Mesothelial cell of epicardium (in vitro differentiated cells): ENCODE measurements at regions not wholly inside any gene's neighbourhood (a gene's known extent, or its start where the extent isn't known, plus 50 kb on each side); places are given as distances from the start of the nearest gene placed in this dataset.

Experiments used
- DNase-seq, 2 experiments: peaks; one replicate each; pipeline ENCODE4 v3.0.0; 2021; ENCODE audit warnings: low spot score in 2 of 2; ENCODE audit not compliant: unreplicated experiment in 2 of 2
- H3K27ac Mint-ChIP-seq: 2 replicates; pipeline ENCODE4 v1.8.0; 2021; ENCODE audit warnings: mixed read lengths
- H3K27me3 Mint-ChIP-seq: 2 replicates; pipeline ENCODE4 v1.8.0; 2021; ENCODE audit warnings: low read depth, mixed read lengths
- H3K36me3 Mint-ChIP-seq: 2 replicates; pipeline ENCODE4 v1.8.0; 2021; ENCODE audit warnings: mixed read lengths
- H3K4me1 Mint-ChIP-seq: 2 replicates; pipeline ENCODE4 v1.8.0; 2021; ENCODE audit warnings: mixed read lengths
- H3K4me3 Mint-ChIP-seq: 2 replicates; pipeline ENCODE4 v1.8.0; 2021; ENCODE audit warnings: mild to moderate bottlenecking, moderate library complexity, mixed read lengths
- H3K9me3 Mint-ChIP-seq: 2 replicates; pipeline ENCODE4 v1.8.0; 2021; ENCODE audit warnings: mixed read lengths
- TF ChIP-seq, protein P1 (sequence below): fragments of 200-600 bp; sonication (generic); IDR thresholded peaks from one replicate; pipeline ENCODE4 v1.5.0; 2021; ENCODE audit warnings: antibody characterized with exemption; ENCODE audit not compliant: unreplicated experiment

GRCh38 chr11:69916806-69917387 is 97.7 kb upstream of the FGF3 start:
- H3K9me3 Mint-ChIP-seq: no peaks in the 10 kb centered on the region
- H3K4me3 Mint-ChIP-seq: no peak overlapping the region
- no peaks in the 10 kb centered on the region for H3K36me3 Mint-ChIP-seq
- DNase-seq: no peak
- TF ChIP-seq, protein P1, sequence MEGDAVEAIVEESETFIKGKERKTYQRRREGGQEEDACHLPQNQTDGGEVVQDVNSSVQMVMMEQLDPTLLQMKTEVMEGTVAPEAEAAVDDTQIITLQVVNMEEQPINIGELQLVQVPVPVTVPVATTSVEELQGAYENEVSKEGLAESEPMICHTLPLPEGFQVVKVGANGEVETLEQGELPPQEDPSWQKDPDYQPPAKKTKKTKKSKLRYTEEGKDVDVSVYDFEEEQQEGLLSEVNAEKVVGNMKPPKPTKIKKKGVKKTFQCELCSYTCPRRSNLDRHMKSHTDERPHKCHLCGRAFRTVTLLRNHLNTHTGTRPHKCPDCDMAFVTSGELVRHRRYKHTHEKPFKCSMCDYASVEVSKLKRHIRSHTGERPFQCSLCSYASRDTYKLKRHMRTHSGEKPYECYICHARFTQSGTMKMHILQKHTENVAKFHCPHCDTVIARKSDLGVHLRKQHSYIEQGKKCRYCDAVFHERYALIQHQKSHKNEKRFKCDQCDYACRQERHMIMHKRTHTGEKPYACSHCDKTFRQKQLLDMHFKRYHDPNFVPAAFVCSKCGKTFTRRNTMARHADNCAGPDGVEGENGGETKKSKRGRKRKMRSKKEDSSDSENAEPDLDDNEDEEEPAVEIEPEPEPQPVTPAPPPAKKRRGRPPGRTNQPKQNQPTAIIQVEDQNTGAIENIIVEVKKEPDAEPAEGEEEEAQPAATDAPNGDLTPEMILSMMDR: no peak
- peaks cover 13% of the 10 kb centered on the region for H3K4me1 Mint-ChIP-seq
- peaks cover 28% of the 10 kb centered on the region for H3K27me3 Mint-ChIP-seq
- no peak overlapping the region for H3K27ac Mint-ChIP-seq

DNA sequence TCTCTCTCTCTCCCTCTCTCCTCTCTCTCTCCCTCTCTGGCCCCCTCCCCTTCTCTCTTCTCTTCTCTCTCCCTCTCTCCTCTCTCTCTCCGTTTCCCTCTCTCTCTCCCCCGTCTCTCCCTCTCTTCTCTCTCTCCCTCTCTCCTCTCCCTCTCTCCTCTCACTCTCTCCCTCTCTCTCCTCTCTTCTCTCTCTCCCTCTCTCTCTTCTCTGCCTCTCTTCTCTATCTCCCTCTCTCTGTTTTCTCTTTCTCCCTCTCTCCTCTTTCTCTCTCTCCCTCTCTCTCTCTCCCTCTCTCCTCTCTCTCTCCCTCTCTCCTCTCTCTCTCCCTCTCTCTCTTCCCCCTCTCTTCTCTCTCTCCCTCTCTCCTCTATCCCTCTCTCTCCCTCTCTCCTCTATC is 98.3 kb upstream of the FGF3 start:
- H3K9me3 Mint-ChIP-seq: no peaks in the 10 kb centered on the region
- H3K4me1 Mint-ChIP-seq: peaks cover 13% of the 10 kb centered on the region
- no peak overlapping the region for H3K27ac Mint-ChIP-seq
- H3K36me3 Mint-ChIP-seq: no peaks in the 10 kb centered on the region
- H3K4me3 Mint-ChIP-seq: no peak overlapping the region
- DNase-seq: no peak
- TF ChIP-seq, protein P1: no peak
- peaks cover 31% of the 10 kb centered on the region for H3K27me3 Mint-ChIP-seq

GRCh38 chr11:69918231-69918937 is 99.2 kb upstream of the FGF3 start:
- DNase-seq: peak in 1 of 2 experiments; percentile 26
- Mint-ChIP-seq H3K27me3 (peaks cover 38% of the 10 kb centered on the region), H3K4me3 (no peak overlapping the region), H3K9me3 (no peaks in the 10 kb centered on the region), H3K36me3 (no peaks in the 10 kb centered on the region), H3K27ac (no peak overlapping the region), H3K4me1 (peaks cover 13% of the 10 kb centered on the region)
- TF ChIP-seq, protein P1: no peak

DNA sequence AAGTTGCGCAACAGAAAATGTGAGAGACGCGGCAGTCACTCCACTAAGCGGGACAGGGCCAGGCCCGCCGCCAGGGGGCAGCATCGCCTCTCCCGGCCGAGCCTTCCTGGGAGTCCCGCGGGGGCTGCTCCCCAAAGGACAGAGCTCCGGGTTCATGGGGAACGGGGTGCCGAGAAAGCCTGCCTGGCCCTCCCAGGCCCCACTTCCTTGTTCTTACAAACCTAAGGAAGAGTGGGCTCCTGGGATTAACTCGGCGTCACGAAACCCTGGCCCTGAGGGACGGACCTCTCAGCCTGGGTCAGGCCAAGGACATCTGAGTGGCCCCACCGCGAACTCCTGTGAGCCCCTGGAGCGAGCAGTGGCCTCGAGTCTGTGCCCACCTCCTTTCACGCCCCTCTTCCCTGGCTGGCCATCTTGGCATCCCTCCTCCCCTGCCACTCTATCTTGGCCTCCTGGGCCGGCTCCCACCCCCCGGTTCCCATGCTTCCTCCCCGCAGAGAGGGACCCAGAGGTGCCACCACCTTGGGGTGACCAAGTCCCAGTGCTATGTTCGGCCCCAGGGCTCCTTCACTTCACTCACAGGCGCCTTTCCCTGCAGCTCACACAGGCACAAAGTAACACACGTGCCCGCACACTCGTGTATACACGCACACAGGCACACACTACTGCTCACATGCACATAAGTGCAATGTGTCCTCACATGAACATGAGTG is 99.9 kb upstream of the FGF3 start:
- Mint-ChIP-seq H3K36me3 (no peaks in the 10 kb centered on the region), H3K4me3 (no peak overlapping the region), H3K27ac (no peak overlapping the region), H3K9me3 (no peaks in the 10 kb centered on the region), H3K27me3 (peaks cover 43% of the 10 kb centered on the region), H3K4me1 (peaks cover 13% of the 10 kb centered on the region)
- peak; percentile 81 to 96 for DNase-seq
- TF ChIP-seq, protein P1: peak; percentile 99

DNA sequence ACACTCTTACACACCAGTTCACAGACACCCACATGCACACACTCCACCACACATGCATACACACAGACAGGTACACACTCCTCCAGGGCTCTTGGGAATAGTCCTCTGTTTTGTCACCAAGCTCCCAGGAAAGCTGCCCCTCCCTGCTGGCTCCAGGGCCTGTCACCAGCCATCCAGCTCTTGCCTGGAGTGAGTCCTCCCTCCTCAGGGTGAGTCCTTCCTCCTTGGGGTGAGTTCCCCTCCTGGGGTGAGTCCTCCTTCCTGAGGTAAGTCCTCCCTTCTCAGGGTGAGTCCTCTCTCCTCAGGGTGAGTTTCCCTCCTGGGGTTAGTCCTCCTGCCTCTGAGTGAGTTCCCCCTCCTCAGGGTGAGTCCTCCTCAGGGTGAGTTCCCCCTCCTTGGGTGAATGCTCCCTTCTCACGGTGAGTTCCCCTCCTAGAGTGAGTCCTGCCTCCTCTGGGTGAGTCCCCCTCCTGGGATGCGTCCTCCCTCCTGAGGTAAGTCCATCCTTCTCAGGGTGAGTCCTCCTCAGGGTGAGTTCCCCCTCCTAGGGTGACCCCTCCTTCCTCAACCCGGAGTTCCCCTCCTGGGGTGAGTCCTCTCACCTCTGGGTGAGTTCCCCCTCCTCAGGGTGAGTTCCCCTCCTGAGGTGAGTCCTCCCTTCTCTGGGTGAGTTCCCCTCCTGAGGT is 100.6 kb upstream of the FGF3 start:
- no peak overlapping the region for H3K27ac Mint-ChIP-seq
- TF ChIP-seq, protein P1: no peak
- H3K4me1 Mint-ChIP-seq: peaks cover 13% of the 10 kb centered on the region
- peaks cover 49% of the 10 kb centered on the region for H3K27me3 Mint-ChIP-seq
- no peaks in the 10 kb centered on the region for H3K36me3 Mint-ChIP-seq
- DNase-seq: no peak
- H3K4me3 Mint-ChIP-seq: no peak overlapping the region
- no peaks in the 10 kb centered on the region for H3K9me3 Mint-ChIP-seq
